HCT116 (cell line): ENCODE measurements at regions not wholly inside any gene's neighbourhood (a gene's known extent, or its start where the extent isn't known, plus 50 kb on each side); places are given as distances from the start of the nearest gene placed in this dataset.

Source experiments
- ATAC-seq: fragments of 200-7000 bp; cut with Tn5 transposase; 2 replicates; pipeline ENCODE4 v1.9.1; 2020; ENCODE audit warnings: mild to moderate bottlenecking, moderate library complexity
- BruUV-seq: library from RNA; stranded (reverse); fragments of 400-500 nt; replicated peaks from 2 replicates; lab custom pipeline; 2021; lab: Mats Ljungman, UMichigan
- CTCF ChIA-PET: fragments of 300-600 bp; sonication (Branson Sonifier 250); formaldehyde crosslinking; loops from one replicate; lab custom pipeline; 2021; ENCODE audit warnings: antibody characterized with exemption; lab: Charles Lee
- POLR2A ChIA-PET: fragments of 300-600, 350-600 bp; sonication (Branson Sonifier 250); formaldehyde crosslinking; loops from one replicate; lab custom pipeline; 2021; ENCODE audit warnings: antibody characterized with exemption; lab: Charles Lee
- RAD21 ChIA-PET, 2 experiments: fragments of 300-600 bp; sonication (Branson Sonifier 250); formaldehyde crosslinking; loops; one replicate each; lab custom pipeline; 2023; ENCODE audit warnings: low total read pairs in 2 of 2; ENCODE audit not compliant: uncharacterized antibody in 2 of 2, unreplicated experiment in 2 of 2, low non-redundant PET in 1 of 2; lab: Charles Lee
- DNase-seq: peaks from one replicate; pipeline ENCODE4 v3.0.0-alpha.2; 2010; ENCODE audit warnings: low read depth, low spot score
- H2AFZ ChIP-seq: fragments of 200-600 bp; shearing (Covaris generic), sonication (generic); 2 replicates; pipeline ENCODE4 v1.6.1; 2017; ENCODE audit warnings: low read depth, mixed run types, mixed read lengths, antibody characterized with exemption, low read length; ENCODE audit not compliant: poor library complexity, severe bottlenecking
- H3K27ac ChIP-seq: 2 replicates; pipeline ENCODE4 v1.5.1; 2012; ENCODE audit warnings: low read depth, low read length
- H3K27me3 ChIP-seq: fragments of 200-600 bp; sonication (generic); 2 replicates; pipeline ENCODE4 v1.6.1; 2016; ENCODE audit warnings: mixed run types, low read length, mixed read lengths; ENCODE audit not compliant: insufficient read depth
- H3K36me3 ChIP-seq, 2 experiments: fragments of 200-500 bp in 1 of 2; fragments of 200-600 bp in 1 of 2; sonication (Bioruptor generic) in 1 of 2; sonication (generic) in 1 of 2; 2 replicates each; pipeline versions ENCODE4 v1.5.1 to v1.6.1; 2014 to 2016; ENCODE audit warnings: low read length in 2 of 2, inconsistent platforms in 1 of 2, mixed read lengths in 1 of 2, mixed run types in 1 of 2; ENCODE audit not compliant: insufficient read depth in 2 of 2, control insufficient read depth in 1 of 2
- H3K4me1 ChIP-seq, 2 experiments: fragments of 200-600 bp in 1 of 2; sonication (generic) in 1 of 2; 2 replicates each; pipeline versions ENCODE4 v1.5.1 to v1.6.1; 2012 to 2017; ENCODE audit warnings: low read length in 2 of 2, inconsistent platforms in 1 of 2, mild to moderate bottlenecking in 1 of 2, mixed read lengths in 1 of 2, mixed run types in 1 of 2, moderate library complexity in 1 of 2; ENCODE audit not compliant: insufficient read depth in 2 of 2, control insufficient read depth in 1 of 2
- H3K4me2 ChIP-seq: fragments of 200-600 bp; sonication (generic); 2 replicates; pipeline ENCODE4 v1.6.1; 2017; ENCODE audit warnings: mixed run types, low read length, mixed read lengths
- H3K4me3 ChIP-seq, 2 experiments: fragments of 200-600 bp in 1 of 2; sonication (generic) in 1 of 2; replicated peaks in 1 of 2; 2 replicates each; pipeline ENCODE4 v1.5.1; 2011 to 2016; ENCODE audit warnings: low read length in 2 of 2, control low read depth in 1 of 2, low read depth in 1 of 2, mild to moderate bottlenecking in 1 of 2, mixed read lengths in 1 of 2, mixed run types in 1 of 2
- H3K79me2 ChIP-seq: fragments of 200-600 bp; sonication (generic); 2 replicates; pipeline ENCODE4 v1.6.1; 2017; ENCODE audit warnings: mild to moderate bottlenecking, mixed run types, low read length, moderate library complexity, mixed read lengths; ENCODE audit not compliant: insufficient read depth
- H3K9ac ChIP-seq: fragments of 200-600 bp; sonication (generic); 2 replicates; pipeline ENCODE4 v1.6.1; 2016; ENCODE audit warnings: low read length, mixed read lengths
- H3K9me2 ChIP-seq: fragments of 200-600 bp; sonication (generic), shearing (Covaris generic); 2 replicates; pipeline ENCODE4 v1.6.1; 2017; ENCODE audit warnings: mixed run types, mild to moderate bottlenecking, moderate library complexity; ENCODE audit not compliant: insufficient read depth
- H3K9me3 ChIP-seq, 2 experiments: fragments of 200-500 bp in 1 of 2; fragments of 200-600 bp in 1 of 2; sonication (Bioruptor generic) in 1 of 2; sonication (generic) in 1 of 2; 2 replicates each; pipeline ENCODE4 v1.6.1; 2014 to 2017; ENCODE audit warnings: low read length in 2 of 2, mixed read lengths in 2 of 2, inconsistent platforms in 1 of 2, low read depth in 1 of 2, mild to moderate bottlenecking in 1 of 2, mixed run types in 1 of 2, moderate library complexity in 1 of 2; ENCODE audit not compliant: control insufficient read depth in 1 of 2, insufficient read depth in 1 of 2
- H4K20me1 ChIP-seq: fragments of 200-600 bp; sonication (generic), shearing (Covaris generic); 2 replicates; pipeline ENCODE4 v1.6.1; 2017; ENCODE audit warnings: mixed run types, mild to moderate bottlenecking, moderate library complexity; ENCODE audit not compliant: insufficient read depth
- ATF3 ChIP-seq: IDR thresholded peaks from 2 replicates; pipeline ENCODE4 v1.6.1; 2012
- CBX3 ChIP-seq: IDR thresholded peaks from 2 replicates; pipeline ENCODE4 v1.6.1; 2012; ENCODE audit warnings: low read depth
- CEBPB ChIP-seq: IDR thresholded peaks from 2 replicates; pipeline ENCODE4 v1.6.1; 2012; ENCODE audit warnings: low read depth
- CTCF ChIP-seq, 3 experiments: fragments of 200-600 bp in 1 of 3; sonication (generic) in 1 of 3; IDR thresholded peaks in 2 of 3; conservative IDR thresholded peaks in 1 of 3; 2 replicates each; pipeline ENCODE4 v1.5.1; 2012 to 2017; ENCODE audit warnings: low read depth in 2 of 3, low read length in 2 of 3, antibody characterized with exemption in 1 of 3, borderline replicate concordance in 1 of 3, control low read depth in 1 of 3, mild to moderate bottlenecking in 1 of 3, mixed read lengths in 1 of 3, mixed run types in 1 of 3, moderate library complexity in 1 of 3; ENCODE audit not compliant: insufficient read depth in 1 of 3
- EGR1 ChIP-seq: IDR thresholded peaks from 2 replicates; pipeline ENCODE4 v1.6.1; 2012; ENCODE audit warnings: low read depth
- ELF1 ChIP-seq: IDR thresholded peaks from 2 replicates; pipeline ENCODE4 v1.6.1; 2012; ENCODE audit warnings: low read depth, borderline replicate concordance
- EZH2phosphoT487 ChIP-seq: fragments of 200-600 bp; IDR thresholded peaks from 2 replicates; pipeline ENCODE4 v1.6.1; 2018; ENCODE audit warnings: antibody characterized with exemption, borderline replicate concordance
- FOSL1 ChIP-seq: IDR thresholded peaks from 2 replicates; pipeline ENCODE4 v1.6.1; 2012; ENCODE audit warnings: low read depth
- JUND ChIP-seq: IDR thresholded peaks from 2 replicates; pipeline ENCODE4 v1.6.1; 2012
- POLR2A ChIP-seq: IDR thresholded peaks from 2 replicates; pipeline ENCODE4 v1.7.0; 2011; ENCODE audit warnings: borderline replicate concordance; ENCODE audit not compliant: insufficient read depth, insufficient read length; ENCODE audit errors: extremely low read depth
- POLR2AphosphoS5 ChIP-seq: IDR thresholded peaks from 2 replicates; pipeline ENCODE4 v1.6.1; 2011; ENCODE audit warnings: mild to moderate bottlenecking, low read depth, low read length, moderate library complexity
- RAD21 ChIP-seq: IDR thresholded peaks from 2 replicates; pipeline ENCODE4 v1.6.1; 2012; ENCODE audit warnings: low read depth, mild to moderate bottlenecking
- SP1 ChIP-seq: IDR thresholded peaks from 2 replicates; pipeline ENCODE4 v1.6.1; 2012; ENCODE audit warnings: low read depth
- SRF ChIP-seq: IDR thresholded peaks from 2 replicates; pipeline ENCODE4 v1.6.1; 2012; ENCODE audit warnings: low read depth
- TCF7L2 ChIP-seq: IDR thresholded peaks from 2 replicates; pipeline ENCODE4 v1.7.0; 2011; ENCODE audit warnings: borderline replicate concordance, inconsistent platforms; ENCODE audit not compliant: insufficient read depth, insufficient read length; ENCODE audit errors: extremely low read depth
- YY1 ChIP-seq: IDR thresholded peaks from 2 replicates; pipeline ENCODE4 v1.6.1; 2011; ENCODE audit warnings: low read length, low read depth, moderate library complexity, mild to moderate bottlenecking; ENCODE audit not compliant: insufficient replicate concordance; ENCODE audit errors: extremely low read depth
- ZFX ChIP-seq: fragments of 450-650 bp; IDR thresholded peaks from 2 replicates; pipeline ENCODE4 v1.6.1; 2017
- ZNF274 ChIP-seq: fragments of 200-500 bp; sonication (Bioruptor generic); IDR thresholded peaks from 2 replicates; pipeline ENCODE4 v1.6.1; 2014; ENCODE audit warnings: mild to moderate bottlenecking, low read depth, low read length, inconsistent platforms
- intact Hi-C: fragments of 100-400 bp; cut with micrococcal nuclease; formaldehyde crosslinking; loops from 2 replicates; pipeline ENCODE4 v1.10.0; 2022
- TF ChIP-seq, protein P1 (sequence below): IDR thresholded peaks from 2 replicates; pipeline ENCODE4 v1.6.1; 2012; ENCODE audit warnings: low read depth
- TF ChIP-seq, protein P2 (sequence below): IDR thresholded peaks from 2 replicates; pipeline ENCODE4 v1.6.1; 2012

DNA sequence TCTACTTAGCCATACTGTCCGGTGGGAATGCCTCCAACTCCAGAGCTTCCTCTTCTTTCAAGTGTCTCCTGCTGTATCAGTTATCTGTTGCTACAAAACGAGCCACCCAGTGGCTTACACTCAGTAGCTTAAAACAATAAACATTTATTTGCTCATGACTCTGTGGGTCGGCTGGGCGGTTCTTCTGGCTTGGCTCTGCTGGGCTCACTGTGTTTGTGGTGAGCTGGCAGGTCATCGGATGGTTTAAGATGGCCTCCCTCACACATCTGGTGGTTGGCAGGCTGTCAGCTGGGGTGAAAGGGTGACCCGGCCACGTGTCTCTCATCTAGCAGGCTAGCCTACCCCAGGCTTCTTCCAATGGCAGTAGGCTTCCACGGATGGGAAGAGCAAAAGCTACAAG lies 122.4 kb upstream of the SLC1A4 start:
- H3K27me3 ChIP-seq: no peaks in the 10 kb centered on the region
- no peak overlapping the region for H3K4me2 ChIP-seq
- H3K4me3 ChIP-seq: no peak overlapping the region
- BruUV-seq: no TSS peak
- DNase-seq: no peak
- no peaks in the 10 kb centered on the region for H4K20me1 ChIP-seq
- intact Hi-C loops: no loop called here
- H3K9ac ChIP-seq: no peak overlapping the region
- TF ChIP-seq SP1: no peak
- no peak for TF ChIP-seq EGR1
- no peak for TF ChIP-seq CBX3
- no peak for TF ChIP-seq CEBPB
- no peak for TF ChIP-seq RAD21
- no peak for TF ChIP-seq YY1
- no peak for TF ChIP-seq JUND
- TF ChIP-seq SRF: no peak
- TF ChIP-seq ZFX: no peak
- TF ChIP-seq ATF3: no peak
- no peak for TF ChIP-seq CTCF (IDR thresholded peaks at IDR 0.05 in 2 of 3, conservative IDR thresholded peaks at IDR 0.05 in 1 of 3; ENCODE audit: borderline replicate concordance in 1 of 3, insufficient read depth in 1 of 3, low read depth in 2 of 3, low read length in 2 of 3)
- no peak for TF ChIP-seq ZNF274
- TF ChIP-seq, protein P1, sequence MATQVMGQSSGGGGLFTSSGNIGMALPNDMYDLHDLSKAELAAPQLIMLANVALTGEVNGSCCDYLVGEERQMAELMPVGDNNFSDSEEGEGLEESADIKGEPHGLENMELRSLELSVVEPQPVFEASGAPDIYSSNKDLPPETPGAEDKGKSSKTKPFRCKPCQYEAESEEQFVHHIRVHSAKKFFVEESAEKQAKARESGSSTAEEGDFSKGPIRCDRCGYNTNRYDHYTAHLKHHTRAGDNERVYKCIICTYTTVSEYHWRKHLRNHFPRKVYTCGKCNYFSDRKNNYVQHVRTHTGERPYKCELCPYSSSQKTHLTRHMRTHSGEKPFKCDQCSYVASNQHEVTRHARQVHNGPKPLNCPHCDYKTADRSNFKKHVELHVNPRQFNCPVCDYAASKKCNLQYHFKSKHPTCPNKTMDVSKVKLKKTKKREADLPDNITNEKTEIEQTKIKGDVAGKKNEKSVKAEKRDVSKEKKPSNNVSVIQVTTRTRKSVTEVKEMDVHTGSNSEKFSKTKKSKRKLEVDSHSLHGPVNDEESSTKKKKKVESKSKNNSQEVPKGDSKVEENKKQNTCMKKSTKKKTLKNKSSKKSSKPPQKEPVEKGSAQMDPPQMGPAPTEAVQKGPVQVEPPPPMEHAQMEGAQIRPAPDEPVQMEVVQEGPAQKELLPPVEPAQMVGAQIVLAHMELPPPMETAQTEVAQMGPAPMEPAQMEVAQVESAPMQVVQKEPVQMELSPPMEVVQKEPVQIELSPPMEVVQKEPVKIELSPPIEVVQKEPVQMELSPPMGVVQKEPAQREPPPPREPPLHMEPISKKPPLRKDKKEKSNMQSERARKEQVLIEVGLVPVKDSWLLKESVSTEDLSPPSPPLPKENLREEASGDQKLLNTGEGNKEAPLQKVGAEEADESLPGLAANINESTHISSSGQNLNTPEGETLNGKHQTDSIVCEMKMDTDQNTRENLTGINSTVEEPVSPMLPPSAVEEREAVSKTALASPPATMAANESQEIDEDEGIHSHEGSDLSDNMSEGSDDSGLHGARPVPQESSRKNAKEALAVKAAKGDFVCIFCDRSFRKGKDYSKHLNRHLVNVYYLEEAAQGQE: no peak
- no peak for TF ChIP-seq FOSL1
- TF ChIP-seq, protein P2, sequence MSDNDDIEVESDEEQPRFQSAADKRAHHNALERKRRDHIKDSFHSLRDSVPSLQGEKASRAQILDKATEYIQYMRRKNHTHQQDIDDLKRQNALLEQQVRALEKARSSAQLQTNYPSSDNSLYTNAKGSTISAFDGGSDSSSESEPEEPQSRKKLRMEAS: no peak
- no peak for TF ChIP-seq TCF7L2
- no peak for TF ChIP-seq POLR2AphosphoS5
- no peak for TF ChIP-seq EZH2phosphoT487
- no peak for TF ChIP-seq ELF1
- no peak for TF ChIP-seq POLR2A
- H3K4me1 ChIP-seq: peaks cover 12 to 55% of the 10 kb centered on the region in 2 experiments; a peak in 3 of 4 replicates
- no peak for ATAC-seq
- CTCF ChIA-PET: interaction anchor here (0.8 to 1.8 kb wide), 7 partner anchors 28 to 280 kb away, joined by 3 to 7 read pairs (median 4); no protein-coding TSS in a partner anchor
- peaks cover 0 to 11% of the 10 kb centered on the region in 2 experiments; a peak in 1 of 4 replicates for H3K9me3 ChIP-seq
- POLR2A ChIA-PET: interaction anchor here (0.7 to 1.3 kb wide), 2 partner anchors 28 to 223 kb away, joined by 3 read pairs; no protein-coding TSS in a partner anchor
- no peaks in the 10 kb centered on the region for H3K79me2 ChIP-seq
- H3K27ac ChIP-seq: no peak overlapping the region
- RAD21 ChIA-PET: no interaction called here
- H2AFZ ChIP-seq: no peak overlapping the region
- H3K9me2 ChIP-seq: no peaks in the 10 kb centered on the region
- no peaks in the 10 kb centered on the region for H3K36me3 ChIP-seq
